ENCODE measurements at regions not wholly inside any gene's neighbourhood (a gene's known extent, or its start where the extent isn't known, plus 50 kb on each side); places are given as distances from the start of the nearest gene placed in this dataset.

DNA sequence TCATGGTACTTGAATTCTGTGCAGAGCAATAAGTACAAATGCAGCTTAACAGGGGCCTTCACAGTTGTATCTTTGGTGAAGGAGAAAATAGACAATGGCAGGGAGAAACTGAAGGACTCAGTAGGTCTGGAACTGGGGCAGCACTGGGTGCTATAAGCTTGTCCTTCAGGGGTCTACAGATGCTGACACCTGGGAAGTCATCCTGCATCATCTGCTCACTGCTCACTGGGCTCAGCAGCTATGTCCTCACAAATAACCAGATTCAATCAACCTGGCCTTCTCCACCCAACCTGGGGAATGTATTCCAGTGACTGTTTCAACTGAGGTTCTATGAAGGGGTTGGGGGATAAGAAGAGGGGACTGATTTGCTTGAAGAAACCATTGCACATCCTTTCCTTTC lies 117.0 kb downstream of the ZNF280B start:
- no peaks in the 10 kb centered on the region for H3K36me3 ChIP-seq (ENCODE audit: low read depth)
- peaks cover 16% of the 10 kb centered on the region for H3K27me3 ChIP-seq (ENCODE audit: insufficient read depth, poor library complexity, severe bottlenecking)
- ATAC-seq (ENCODE audit: low read depth): no peak
- H3K9me3 ChIP-seq (ENCODE audit: severe bottlenecking): peaks cover 7% of the 10 kb centered on the region
- H3K4me3 ChIP-seq (ENCODE audit: severe bottlenecking): no peak overlapping the region
- TF ChIP-seq, protein P1, sequence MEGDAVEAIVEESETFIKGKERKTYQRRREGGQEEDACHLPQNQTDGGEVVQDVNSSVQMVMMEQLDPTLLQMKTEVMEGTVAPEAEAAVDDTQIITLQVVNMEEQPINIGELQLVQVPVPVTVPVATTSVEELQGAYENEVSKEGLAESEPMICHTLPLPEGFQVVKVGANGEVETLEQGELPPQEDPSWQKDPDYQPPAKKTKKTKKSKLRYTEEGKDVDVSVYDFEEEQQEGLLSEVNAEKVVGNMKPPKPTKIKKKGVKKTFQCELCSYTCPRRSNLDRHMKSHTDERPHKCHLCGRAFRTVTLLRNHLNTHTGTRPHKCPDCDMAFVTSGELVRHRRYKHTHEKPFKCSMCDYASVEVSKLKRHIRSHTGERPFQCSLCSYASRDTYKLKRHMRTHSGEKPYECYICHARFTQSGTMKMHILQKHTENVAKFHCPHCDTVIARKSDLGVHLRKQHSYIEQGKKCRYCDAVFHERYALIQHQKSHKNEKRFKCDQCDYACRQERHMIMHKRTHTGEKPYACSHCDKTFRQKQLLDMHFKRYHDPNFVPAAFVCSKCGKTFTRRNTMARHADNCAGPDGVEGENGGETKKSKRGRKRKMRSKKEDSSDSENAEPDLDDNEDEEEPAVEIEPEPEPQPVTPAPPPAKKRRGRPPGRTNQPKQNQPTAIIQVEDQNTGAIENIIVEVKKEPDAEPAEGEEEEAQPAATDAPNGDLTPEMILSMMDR (IDR thresholded peaks at IDR 0.05; ENCODE audit: poor library complexity, severe bottlenecking): no peak
- H3K4me1 ChIP-seq (ENCODE audit: insufficient read depth, poor library complexity, severe bottlenecking): no peaks in the 10 kb centered on the region
- no peak overlapping the region for H3K27ac ChIP-seq (ENCODE audit: poor library complexity, severe bottlenecking)
- DNase-seq (ENCODE audit: low spot score): no peak

DNA sequence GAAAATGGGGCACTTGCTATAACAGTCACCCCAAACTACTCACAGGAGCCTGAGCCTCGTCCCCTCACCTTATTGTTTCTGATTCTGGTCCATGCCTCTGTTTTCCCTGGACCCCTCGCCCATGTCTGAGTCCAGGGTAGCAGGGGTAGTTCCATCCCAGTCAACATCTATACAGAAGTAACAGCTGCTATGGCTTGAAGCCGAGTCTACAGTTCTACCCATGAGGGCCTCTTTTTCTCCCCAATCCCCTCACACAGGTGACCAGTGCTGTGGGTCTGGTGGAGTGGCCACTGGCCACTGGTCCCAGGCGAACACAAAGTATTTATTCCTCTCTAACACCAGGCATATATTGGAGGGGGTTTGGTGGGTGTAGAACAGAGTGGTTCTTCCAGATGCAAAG lies 116.4 kb downstream of the ZNF280B start:
- TF ChIP-seq, protein P1 (IDR thresholded peaks at IDR 0.05; ENCODE audit: poor library complexity, severe bottlenecking): no peak
- Histone ChIP-seq H3K27ac (ENCODE audit: poor library complexity, severe bottlenecking) (no peak overlapping the region), H3K4me3 (ENCODE audit: severe bottlenecking) (no peak overlapping the region), H3K9me3 (ENCODE audit: severe bottlenecking) (peaks cover 7% of the 10 kb centered on the region), H3K27me3 (ENCODE audit: insufficient read depth, poor library complexity, severe bottlenecking) (peaks cover 10% of the 10 kb centered on the region), H3K36me3 (ENCODE audit: low read depth) (no peaks in the 10 kb centered on the region), H3K4me1 (ENCODE audit: insufficient read depth, poor library complexity, severe bottlenecking) (no peaks in the 10 kb centered on the region)
- DNase-seq (ENCODE audit: low spot score) (no peak), ATAC-seq (ENCODE audit: low read depth) (no peak)

DNA sequence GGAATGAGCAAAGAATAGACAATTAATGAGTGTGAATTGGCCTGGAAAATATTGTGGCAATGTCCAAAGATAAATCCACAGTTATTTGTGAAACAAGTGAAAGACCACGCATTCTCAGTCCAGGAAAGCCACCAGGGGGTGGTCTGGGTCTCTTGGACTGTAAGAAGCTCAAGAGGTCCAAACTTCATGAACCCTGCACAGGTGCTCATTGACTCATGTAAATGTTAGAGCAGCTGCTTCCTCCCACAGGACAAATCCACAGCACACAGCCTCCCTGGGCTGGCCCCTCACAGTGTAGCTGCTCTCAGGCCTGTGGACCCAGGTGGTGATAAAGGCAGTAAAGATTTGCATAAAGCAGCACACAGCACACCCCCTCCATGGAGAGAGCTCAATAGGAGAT lies 114.0 kb downstream of the ZNF280B start:
- no peaks in the 10 kb centered on the region for H3K36me3 ChIP-seq (ENCODE audit: low read depth)
- no peak overlapping the region for H3K27ac ChIP-seq (ENCODE audit: poor library complexity, severe bottlenecking)
- no peaks in the 10 kb centered on the region for H3K4me1 ChIP-seq (ENCODE audit: insufficient read depth, poor library complexity, severe bottlenecking)
- ATAC-seq (ENCODE audit: low read depth): no peak
- TF ChIP-seq, protein P1 (IDR thresholded peaks at IDR 0.05; ENCODE audit: poor library complexity, severe bottlenecking): no peak
- peaks cover 7% of the 10 kb centered on the region for H3K9me3 ChIP-seq (ENCODE audit: severe bottlenecking)
- H3K4me3 ChIP-seq (ENCODE audit: severe bottlenecking): no peak overlapping the region
- DNase-seq (ENCODE audit: low spot score): no peak
- H3K27me3 ChIP-seq (ENCODE audit: insufficient read depth, poor library complexity, severe bottlenecking): peaks cover 6% of the 10 kb centered on the region

DNA sequence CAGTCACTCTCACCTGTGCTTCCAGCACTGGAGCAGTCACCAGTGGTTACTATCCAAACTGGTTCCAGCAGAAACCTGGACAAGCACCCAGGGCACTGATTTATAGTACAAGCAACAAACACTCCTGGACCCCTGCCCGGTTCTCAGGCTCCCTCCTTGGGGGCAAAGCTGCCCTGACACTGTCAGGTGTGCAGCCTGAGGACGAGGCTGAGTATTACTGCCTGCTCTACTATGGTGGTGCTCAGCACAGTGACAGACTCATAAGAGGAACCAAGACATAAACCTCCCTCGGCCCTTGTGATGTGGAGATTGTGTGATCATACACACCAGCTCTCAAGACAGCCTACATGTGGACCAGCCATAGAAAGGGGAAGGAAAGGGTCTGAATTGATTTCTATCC lies 113.3 kb downstream of the ZNF280B start:
- Histone ChIP-seq H3K9me3 (ENCODE audit: severe bottlenecking) (peaks cover 7% of the 10 kb centered on the region), H3K36me3 (ENCODE audit: low read depth) (no peaks in the 10 kb centered on the region), H3K4me3 (ENCODE audit: severe bottlenecking) (no peak overlapping the region), H3K27ac (ENCODE audit: poor library complexity, severe bottlenecking) (no peak overlapping the region), H3K4me1 (ENCODE audit: insufficient read depth, poor library complexity, severe bottlenecking) (no peaks in the 10 kb centered on the region), H3K27me3 (ENCODE audit: insufficient read depth, poor library complexity, severe bottlenecking) (peaks cover 4% of the 10 kb centered on the region)
- DNase-seq (ENCODE audit: low spot score): no peak
- TF ChIP-seq, protein P1 (IDR thresholded peaks at IDR 0.05; ENCODE audit: poor library complexity, severe bottlenecking): no peak
- ATAC-seq (ENCODE audit: low read depth): no peak

DNA sequence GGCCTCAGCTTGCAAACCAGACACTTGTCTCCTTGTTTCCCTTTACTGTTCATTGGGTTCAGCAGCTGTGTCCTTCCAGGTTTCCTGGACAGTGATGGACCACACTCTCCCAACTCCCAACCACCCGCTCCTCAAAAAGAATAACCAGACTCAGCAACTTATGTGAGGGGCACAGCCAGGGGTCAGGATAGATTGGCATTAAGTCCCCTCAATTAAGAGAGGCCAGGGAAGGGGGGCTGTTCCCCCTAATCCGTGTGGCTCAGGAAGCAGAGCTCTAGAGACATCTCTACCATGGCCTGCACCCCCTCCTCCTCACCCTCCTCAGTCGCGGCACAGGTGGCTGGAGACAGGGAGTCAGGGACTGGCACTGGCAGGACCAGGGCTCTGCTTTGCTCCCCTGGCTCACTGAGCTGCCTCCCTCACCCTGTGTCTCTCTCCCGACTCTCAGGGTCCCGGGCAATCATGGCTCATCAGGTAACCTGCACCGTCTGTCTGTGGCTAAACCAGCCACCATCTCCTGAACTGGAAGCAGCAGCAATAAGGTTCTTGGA lies 111.7 kb downstream of the ZNF280B start:
- no peak overlapping the region for H3K27ac ChIP-seq (ENCODE audit: poor library complexity, severe bottlenecking)
- no peak for DNase-seq (ENCODE audit: low spot score)
- peaks cover 4% of the 10 kb centered on the region for H3K9me3 ChIP-seq (ENCODE audit: severe bottlenecking)
- no peak overlapping the region for H3K4me3 ChIP-seq (ENCODE audit: severe bottlenecking)
- no peak for ATAC-seq (ENCODE audit: low read depth)
- H3K4me1 ChIP-seq (ENCODE audit: insufficient read depth, poor library complexity, severe bottlenecking): no peaks in the 10 kb centered on the region
- no peaks in the 10 kb centered on the region for H3K27me3 ChIP-seq (ENCODE audit: insufficient read depth, poor library complexity, severe bottlenecking)
- TF ChIP-seq, protein P1 (IDR thresholded peaks at IDR 0.05; ENCODE audit: poor library complexity, severe bottlenecking): no peak
- no peaks in the 10 kb centered on the region for H3K36me3 ChIP-seq (ENCODE audit: low read depth)

Data from RWPE2 (cell line).